ENCODE measurements at regions not wholly inside any gene's neighbourhood (a gene's known extent, or its start where the extent isn't known, plus 50 kb on each side); places are given as distances from the start of the nearest gene placed in this dataset.

GRCh38 chr7:101687081-101687480, 58.0 kb upstream of the MYL10 start:
- H3K9me3 ChIP-seq: no peaks in the 10 kb centered on the region
- H3K27me3 ChIP-seq: peaks cover 0 to 11% (median 0%) of the 10 kb centered on the region in 3 donors
- intact Hi-C loops (cut with DNase I; ENCODE audit: low total_unique reads): no loop called here
- H3K36me3 ChIP-seq: no peaks in the 10 kb centered on the region
- peaks cover 8 to 20% (median 9%) of the 10 kb centered on the region in 4 donors for H3K4me1 ChIP-seq
- H3K4me3 ChIP-seq: no peak overlapping the region
- WGBS, 5 donors: 56 to 71% (median 69%) methylated on average over 5 of the region's 5 CpGs
- no peak overlapping the region for H3K27ac ChIP-seq
- no peak for DNase-seq
- no peak for TF ChIP-seq POLR2AphosphoS5 (IDR thresholded peaks at IDR 0.05)

- DNase-seq: no peak
- no peaks in the 10 kb centered on the region for H3K36me3 ChIP-seq
- TF ChIP-seq POLR2A (IDR thresholded peaks at IDR 0.05) (no peak), EP300 (IDR thresholded peaks at IDR 0.05) (no peak), POLR2AphosphoS5 (IDR thresholded peaks at IDR 0.05) (no peak)
- TF ChIP-seq, protein P1, sequence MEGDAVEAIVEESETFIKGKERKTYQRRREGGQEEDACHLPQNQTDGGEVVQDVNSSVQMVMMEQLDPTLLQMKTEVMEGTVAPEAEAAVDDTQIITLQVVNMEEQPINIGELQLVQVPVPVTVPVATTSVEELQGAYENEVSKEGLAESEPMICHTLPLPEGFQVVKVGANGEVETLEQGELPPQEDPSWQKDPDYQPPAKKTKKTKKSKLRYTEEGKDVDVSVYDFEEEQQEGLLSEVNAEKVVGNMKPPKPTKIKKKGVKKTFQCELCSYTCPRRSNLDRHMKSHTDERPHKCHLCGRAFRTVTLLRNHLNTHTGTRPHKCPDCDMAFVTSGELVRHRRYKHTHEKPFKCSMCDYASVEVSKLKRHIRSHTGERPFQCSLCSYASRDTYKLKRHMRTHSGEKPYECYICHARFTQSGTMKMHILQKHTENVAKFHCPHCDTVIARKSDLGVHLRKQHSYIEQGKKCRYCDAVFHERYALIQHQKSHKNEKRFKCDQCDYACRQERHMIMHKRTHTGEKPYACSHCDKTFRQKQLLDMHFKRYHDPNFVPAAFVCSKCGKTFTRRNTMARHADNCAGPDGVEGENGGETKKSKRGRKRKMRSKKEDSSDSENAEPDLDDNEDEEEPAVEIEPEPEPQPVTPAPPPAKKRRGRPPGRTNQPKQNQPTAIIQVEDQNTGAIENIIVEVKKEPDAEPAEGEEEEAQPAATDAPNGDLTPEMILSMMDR (IDR thresholded peaks at IDR 0.05): no peak
- peaks cover 0 to 11% (median 0%) of the 10 kb centered on the region in 3 donors for H3K27me3 ChIP-seq
- peak overlapping the region in 3 of 4 donors; percentile 19 to 36 (median 26) for H3K4me3 ChIP-seq
- WGBS, 5 donors: 50 to 65% (median 55%) methylated on average over 2 to 3 of the region's 3 CpGs
- intact Hi-C loops (cut with DNase I; ENCODE audit: low total_unique reads): no loop called here
- H3K9me3 ChIP-seq: no peaks in the 10 kb centered on the region
- no peak overlapping the region for H3K27ac ChIP-seq
- H3K4me1 ChIP-seq: peaks cover 8 to 23% (median 9%) of the 10 kb centered on the region in 4 donors
Observed at GRCh38 chr7:101687791-101688182, 58.7 kb upstream of the MYL10 start.

DNA sequence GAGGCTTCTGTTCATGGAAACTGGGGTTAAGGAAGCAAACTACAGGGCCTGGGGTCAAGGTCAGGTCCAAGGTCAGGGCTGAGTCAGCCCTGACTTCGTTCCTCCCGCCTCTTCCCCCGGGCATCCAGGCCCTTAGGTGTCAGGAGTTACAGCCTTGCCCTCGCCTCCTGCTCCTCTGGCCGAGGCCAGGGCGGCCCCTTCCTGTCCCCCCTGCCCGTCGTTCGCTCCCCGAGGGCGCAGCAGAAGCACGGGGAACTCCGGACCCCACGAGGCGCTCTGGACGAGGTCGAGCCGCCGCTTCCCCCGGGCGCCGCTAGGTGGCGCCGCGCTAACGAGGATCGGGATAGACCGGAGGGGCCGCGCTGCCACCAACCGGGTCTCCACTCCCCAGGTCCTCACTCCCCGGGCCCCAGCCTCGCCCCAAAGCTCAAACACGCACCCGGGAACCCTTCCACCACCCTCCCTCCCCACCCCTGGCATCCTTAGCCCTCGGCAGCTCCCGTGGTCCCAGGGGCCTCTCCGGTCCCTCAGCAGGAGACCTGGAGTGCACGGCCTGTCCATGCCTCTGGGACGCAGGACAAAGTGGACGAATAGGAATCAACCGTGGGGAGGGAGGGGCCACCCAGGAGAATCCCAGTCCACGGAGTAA, 59.2 kb upstream of the MYL10 start:
- H3K9me3 ChIP-seq: no peaks in the 10 kb centered on the region
- no peaks in the 10 kb centered on the region for H3K36me3 ChIP-seq
- 4 to 6% (median 5%) methylated on average over 40 to 43 of the region's 43 CpGs for WGBS, 5 donors
- peak; percentile 82 to 91 for DNase-seq
- TF ChIP-seq POLR2A (IDR thresholded peaks at IDR 0.05): no peak
- TF ChIP-seq, protein P1 (IDR thresholded peaks at IDR 0.05): peak in 6 of 7 experiments; percentile 66 to 98 (median 92)
- H3K4me1 ChIP-seq: peaks cover 8 to 23% (median 9%) of the 10 kb centered on the region in 4 donors
- H3K27ac ChIP-seq: no peak overlapping the region
- peaks cover 0 to 11% (median 0%) of the 10 kb centered on the region in 3 donors for H3K27me3 ChIP-seq
- peak overlapping the region; percentile 12 to 36 (median 22) for H3K4me3 ChIP-seq
- intact Hi-C loops (cut with DNase I; ENCODE audit: low total_unique reads): no loop called here

GRCh38 chr7:101688995-101689907, 60.2 kb upstream of the MYL10 start:
- H3K4me3 ChIP-seq: peak overlapping the region in 1 of 4 donors; percentile 36
- H3K36me3 ChIP-seq: no peaks in the 10 kb centered on the region
- no peak overlapping the region for H3K27ac ChIP-seq
- H3K27me3 ChIP-seq: peaks cover 0 to 11% (median 0%) of the 10 kb centered on the region in 3 donors
- no peaks in the 10 kb centered on the region for H3K9me3 ChIP-seq
- H3K4me1 ChIP-seq: peaks cover 8 to 23% (median 9%) of the 10 kb centered on the region in 4 donors
- intact Hi-C loops (cut with DNase I; ENCODE audit: low total_unique reads): no loop called here
- no peak for DNase-seq
- no peak for TF ChIP-seq POLR2AphosphoS5 (IDR thresholded peaks at IDR 0.05)
- TF ChIP-seq, protein P1 (IDR thresholded peaks at IDR 0.05): no peak
- no peak for TF ChIP-seq EP300 (IDR thresholded peaks at IDR 0.05)
- TF ChIP-seq POLR2A (IDR thresholded peaks at IDR 0.05): no peak
- 72 to 80% (median 72%) methylated on average over 13 to 15 of the region's 15 CpGs for WGBS, 5 donors
